K562 (cell line): ENCODE measurements at regions not wholly inside any gene's neighbourhood (a gene's known extent, or its start where the extent isn't known, plus 50 kb on each side); places are given as distances from the start of the nearest gene placed in this dataset.

Source experiments
- ATAC-seq: fragments of 200-7000 bp; cut with Tn5 transposase; 3 replicates; pipeline ENCODE4 v1.9.1; 2020; ENCODE audit warnings: moderate library complexity
- BruUV-seq: library from RNA; stranded (reverse); fragments of 400-500 nt; replicated peaks from 2 replicates; lab custom pipeline; 2021; lab: Mats Ljungman, UMichigan
- CTCF ChIA-PET: fragments of 300-600 bp; formaldehyde crosslinking; extraction: SDS; loops from one replicate; lab custom pipeline; 2021; ENCODE audit warnings: low intra/inter-chr PET ratio; lab: Yijun Ruan, JAX
- POLR2A ChIA-PET: fragments of 300-600, 350-650 bp; sonication (Branson Sonifier 250); formaldehyde crosslinking; extraction: SDS; loops from one replicate; lab custom pipeline; 2021; ENCODE audit warnings: antibody characterized with exemption, inconsistent platforms; lab: Yijun Ruan, JAX
- DNase-seq, 4 experiments: peaks; one replicate each; pipeline versions ENCODE4 v3.0.0 to v3.0.0-alpha.2; 2011 to 2018; ENCODE audit warnings: low spot score in 3 of 4, mixed read lengths in 3 of 4; ENCODE audit errors: extremely low read depth in 1 of 4
- FAIRE-seq: peaks from 2 replicates; lab custom pipeline; 2011; peaks lifted over from hg19 to GRCh38; lab: Jason Lieb, UNC
- H2AFZ ChIP-seq: 2 replicates; pipeline ENCODE4 v1.6.0; 2011; ENCODE audit warnings: low read depth, low read length, control low read depth, inconsistent platforms
- H3K27ac ChIP-seq: fragments of 200-600 bp; 3 replicates; pipeline ENCODE4 v1.8.0; 2011; ENCODE audit warnings: low read depth, mild to moderate bottlenecking, control low read depth, inconsistent platforms, low read length, moderate library complexity, mixed read lengths; ENCODE audit errors: extremely low read depth
- H3K27me3 ChIP-seq, 2 experiments: fragments of 300-600 bp in 1 of 2; 2 replicates in 1 of 2; 3 replicates in 1 of 2; pipeline versions ENCODE4 v1.6.0 to v1.8.0; 2011; ENCODE audit warnings: inconsistent platforms in 2 of 2, low read length in 2 of 2, mild to moderate bottlenecking in 1 of 2, mixed read lengths in 1 of 2, moderate library complexity in 1 of 2; ENCODE audit not compliant: control insufficient read depth in 2 of 2, insufficient read depth in 2 of 2
- H3K36me3 ChIP-seq: fragments of 300-600 bp; 3 replicates; pipeline ENCODE4 v1.8.0; 2011; ENCODE audit warnings: mild to moderate bottlenecking, low read length, inconsistent platforms; ENCODE audit not compliant: control insufficient read depth, insufficient read depth
- H3K4me1 ChIP-seq, 2 experiments: fragments of 200-600 bp in 1 of 2; replicated peaks in 1 of 2; 2 replicates in 1 of 2; 3 replicates in 1 of 2; pipeline versions ENCODE4 v1.5.1 to v1.8.0; 2011; ENCODE audit warnings: inconsistent platforms in 2 of 2, low read length in 2 of 2, mild to moderate bottlenecking in 1 of 2, mixed read lengths in 1 of 2, moderate library complexity in 1 of 2; ENCODE audit not compliant: control insufficient read depth in 2 of 2, insufficient read depth in 2 of 2
- H3K4me2 ChIP-seq: 2 replicates; pipeline ENCODE4 v1.6.1; 2011; ENCODE audit warnings: low read length, control low read depth, inconsistent platforms, mixed read lengths; ENCODE audit not compliant: insufficient read depth
- H3K4me3 ChIP-seq: fragments of 200-600 bp; sonication (generic), shearing (Covaris generic); 2 replicates; pipeline ENCODE4 v1.5.1; 2016; ENCODE audit warnings: control low read depth, inconsistent platforms
- H3K79me2 ChIP-seq: fragments of 200-600 bp; 3 replicates; pipeline ENCODE4 v1.8.0; 2011; ENCODE audit warnings: low read length, inconsistent platforms; ENCODE audit not compliant: control insufficient read depth, insufficient read depth
- H3K9ac ChIP-seq, 2 experiments: 2 replicates each; pipeline versions ENCODE4 v1.6.0 to v1.6.1; 2011; ENCODE audit warnings: low read depth in 2 of 2, low read length in 2 of 2, control low read depth in 1 of 2, inconsistent platforms in 1 of 2, mild to moderate bottlenecking in 1 of 2, mixed read lengths in 1 of 2; ENCODE audit not compliant: insufficient read depth in 1 of 2
- H3K9me1 ChIP-seq: one replicate; pipeline ENCODE4 v1.6.0; 2011; ENCODE audit warnings: inconsistent platforms, mild to moderate bottlenecking, low read length, moderate library complexity; ENCODE audit not compliant: control insufficient read depth, insufficient read depth
- H3K9me3 ChIP-seq: replicated peaks from 2 replicates; pipeline ENCODE4 v1.5.1; 2011; ENCODE audit warnings: low read depth, low read length, inconsistent platforms; ENCODE audit not compliant: control insufficient read depth, insufficient read depth
- H4K20me1 ChIP-seq: replicated peaks from 2 replicates; pipeline ENCODE4 v1.6.1; 2011; ENCODE audit warnings: low read length, inconsistent platforms, mixed read lengths; ENCODE audit not compliant: control insufficient read depth, insufficient read depth
- DPF2 ChIP-seq: fragments of 450-650 bp; IDR thresholded peaks from 2 replicates; pipeline ENCODE4 v1.6.1; 2016
- ETV5 ChIP-seq: sonication (generic); formaldehyde crosslinking; IDR thresholded peaks from 2 replicates; pipeline ENCODE4 v1.4.0; 2020; ENCODE audit warnings: low read depth, mild to moderate bottlenecking, missing genetic modification reagents
- ILK ChIP-seq: fragments of 450-650 bp; IDR thresholded peaks from 2 replicates; pipeline ENCODE4 v1.6.1; 2016; ENCODE audit warnings: missing genetic modification characterization, low read depth, mild to moderate bottlenecking, missing compliant biosample characterization, moderate library complexity, borderline replicate concordance
- MAFK ChIP-seq: IDR thresholded peaks from 2 replicates; pipeline ENCODE4 v1.6.1; 2011; ENCODE audit warnings: low read length, improper control_type of control experiment
- MCM5 ChIP-seq: fragments of 450-650 bp; IDR thresholded peaks from 2 replicates; pipeline ENCODE4 v1.6.1; 2016; ENCODE audit warnings: low read depth
- NCOA6 ChIP-seq: fragments of 450-650 bp; IDR thresholded peaks from 2 replicates; pipeline ENCODE4 v1.6.1; 2017; ENCODE audit warnings: mild to moderate bottlenecking
- POLR2AphosphoS5 ChIP-seq: IDR thresholded peaks from 2 replicates; pipeline ENCODE4 v1.6.1; 2011; ENCODE audit warnings: mild to moderate bottlenecking, low read depth, low read length, moderate library complexity; ENCODE audit not compliant: control insufficient read depth, insufficient read depth
- RBM39 ChIP-seq: fragments of 200-400 bp; formaldehyde crosslinking; optimal IDR thresholded peaks from 2 replicates; pipeline ENCODE3; 2018; ENCODE audit warnings: low read depth, low read length
- TSHZ1 ChIP-seq: fragments of 250-450 bp; sonication (Bioruptor Pico); IDR thresholded peaks from 2 replicates; pipeline ENCODE4 v1.4.0; 2020; ENCODE audit warnings: mild to moderate bottlenecking, moderate library complexity
- ZBTB2 ChIP-seq: fragments of 450-650 bp; IDR thresholded peaks from 2 replicates; pipeline ENCODE4 v1.6.1; 2016; ENCODE audit warnings: antibody characterized with exemption
- ZBTB7A ChIP-seq: IDR thresholded peaks from 2 replicates; pipeline ENCODE4 v1.6.1; 2011; ENCODE audit warnings: low read depth, mild to moderate bottlenecking, low read length, moderate library complexity, borderline replicate concordance; ENCODE audit not compliant: control insufficient read depth
- ZHX1 ChIP-seq: fragments of 150-350 bp; conservative IDR thresholded peaks from 2 replicates; pipeline ENCODE4 v1.6.1; 2014; ENCODE audit warnings: low read length
- ZNF124 ChIP-seq: sonication (generic); formaldehyde crosslinking; IDR thresholded peaks from 2 replicates; pipeline ENCODE4 v1.8.1; 2022; ENCODE audit warnings: missing genetic modification reagents
- ZNF311 ChIP-seq: fragments of 250-450 bp; sonication (Bioruptor Pico); IDR thresholded peaks from 2 replicates; pipeline ENCODE4 v1.4.0; 2020; ENCODE audit warnings: mild to moderate bottlenecking, moderate library complexity
- ZNF431 ChIP-seq: sonication (generic); formaldehyde crosslinking; IDR thresholded peaks from 2 replicates; pipeline ENCODE4 v1.8.0; 2022; ENCODE audit warnings: mild to moderate bottlenecking, missing genetic modification reagents
- WGBS: fragments of 100-300 bp; shearing (Covaris generic); methylation state at CpG from one replicate; pipeline ENCODE4 v1.1.6; 2016; ENCODE audit warnings: low coverage, mixed read lengths; ENCODE audit not compliant: insufficient coverage; ENCODE audit errors: missing lambda C conversion rate; 5-methylcytosine and 5-hydroxymethylcytosine counted together
- in situ Hi-C: fragments of 300-500 bp; cut with MboI; formaldehyde crosslinking; loops from 4 replicates; pipeline ENCODE4 v1.15.0; 2018; ENCODE audit warnings: inconsistent platforms, mixed read lengths
- intact Hi-C: fragments of 100-400 bp; cut with micrococcal nuclease; formaldehyde crosslinking; loops from 2 replicates; pipeline ENCODE4 v1.14.2; 2022

GRCh38 chr15:95538693-95539092 lies 791.8 kb upstream of the NR2F2 start (continued):
- TF ChIP-seq ZBTB2: no peak
- no peak for TF ChIP-seq MCM5
- no peak for TF ChIP-seq RBM39

GRCh38 chr15:95541301-95541700 lies 789.2 kb upstream of the NR2F2 start:
- 5% methylated on average over 7 of the region's 7 CpGs for WGBS
- H3K9me3 ChIP-seq: no peaks in the 10 kb centered on the region
- H4K20me1 ChIP-seq: no peaks in the 10 kb centered on the region
- no peak for FAIRE-seq
- POLR2A ChIA-PET: no interaction called here
- no peak overlapping the region for H3K4me2 ChIP-seq
- H3K79me2 ChIP-seq: no peaks in the 10 kb centered on the region
- H3K4me1 ChIP-seq: no peaks in the 10 kb centered on the region
- H3K9me1 ChIP-seq: no peaks in the 10 kb centered on the region
- DNase-seq: no peak
- no peak overlapping the region for H3K4me3 ChIP-seq
- CTCF ChIA-PET: no interaction called here
- peaks cover 7 to 15% of the 10 kb centered on the region in 2 experiments for H3K27me3 ChIP-seq
- no peak overlapping the region for H3K9ac ChIP-seq
- intact Hi-C loops (no loop called here), in situ Hi-C loops (no loop called here)
- H2AFZ ChIP-seq: no peak overlapping the region
- no TSS peak for BruUV-seq
- no peak for ATAC-seq
- H3K27ac ChIP-seq: no peak overlapping the region
- no peaks in the 10 kb centered on the region for H3K36me3 ChIP-seq
- no peak for TF ChIP-seq NCOA6
- TF ChIP-seq ZHX1: no peak
- TF ChIP-seq ILK (tag): no peak
- no peak for TF ChIP-seq TSHZ1 (CRISPR knock-in tag)
- TF ChIP-seq ZNF311 (CRISPR knock-in tag): no peak
- TF ChIP-seq ZNF431 (CRISPR knock-in tag): no peak
- TF ChIP-seq MAFK: no peak
- no peak for TF ChIP-seq POLR2AphosphoS5
- TF ChIP-seq ZNF124 (CRISPR knock-in tag): no peak
- TF ChIP-seq DPF2: no peak
- TF ChIP-seq ETV5: no peak
- no peak for TF ChIP-seq ZBTB7A
